WTC11 (cell line): ENCODE measurements at regions not wholly inside any gene's neighbourhood (a gene's known extent, or its start where the extent isn't known, plus 50 kb on each side); places are given as distances from the start of the nearest gene placed in this dataset.

ENCODE experiments used
- ATAC-seq: fragments of 200-7000 bp; cut with Tn5 transposase; 2 replicates; pipeline ENCODE4 v1.10.0; 2021; ENCODE audit warnings: mild to moderate bottlenecking, moderate library complexity
- CTCF ChIA-PET: fragments of 300-600 bp; sonication (Branson Sonifier 250); formaldehyde crosslinking; loops from one replicate; lab custom pipeline; 2021; ENCODE audit warnings: antibody characterized with exemption; lab: Charles Lee
- POLR2A ChIA-PET: fragments of 350-600 bp; sonication (Branson Sonifier 250); formaldehyde crosslinking; loops from one replicate; lab custom pipeline; 2021; ENCODE audit warnings: antibody characterized with exemption; lab: Charles Lee
- DNase-seq: peaks from one replicate; pipeline ENCODE4 v3.0.0; 2021; ENCODE audit warnings: low spot score
- H3K27ac Mint-ChIP-seq: 2 replicates; pipeline ENCODE4 v1.8.0; 2021; ENCODE audit warnings: mixed read lengths
- H3K27me3 Mint-ChIP-seq: 2 replicates; pipeline ENCODE4 v1.8.0; 2021; ENCODE audit warnings: low read depth, mild to moderate bottlenecking, moderate library complexity, mixed read lengths
- H3K36me3 Mint-ChIP-seq: 2 replicates; pipeline ENCODE4 v1.8.0; 2021; ENCODE audit warnings: mixed read lengths
- H3K4me1 Mint-ChIP-seq: 2 replicates; pipeline ENCODE4 v1.8.0; 2022; ENCODE audit warnings: mixed read lengths
- H3K4me3 Mint-ChIP-seq: 2 replicates; pipeline ENCODE4 v1.8.0; 2021; ENCODE audit warnings: mild to moderate bottlenecking, moderate library complexity, mixed read lengths
- H3K9me3 Mint-ChIP-seq: 2 replicates; pipeline ENCODE4 v1.8.0; 2021; ENCODE audit warnings: mixed read lengths
- ARID4B ChIP-seq: sonication (generic); formaldehyde crosslinking; IDR thresholded peaks from 2 replicates; pipeline ENCODE4 v1.8.0; 2023; ENCODE audit warnings: missing genetic modification reagents, mild to moderate bottlenecking, borderline replicate concordance
- ATF3 ChIP-seq: sonication (generic); formaldehyde crosslinking; conservative IDR thresholded peaks from 2 replicates; pipeline ENCODE4 v1.8.1; 2022; ENCODE audit warnings: mild to moderate bottlenecking, missing genetic modification reagents
- CBFB ChIP-seq: sonication (generic); formaldehyde crosslinking; IDR thresholded peaks from 2 replicates; pipeline ENCODE4 v1.8.1; 2022; ENCODE audit warnings: mild to moderate bottlenecking, low read depth, missing genetic modification reagents
- E2F1 ChIP-seq: sonication (generic); formaldehyde crosslinking; IDR thresholded peaks from 2 replicates; pipeline ENCODE4 v1.8.0; 2022; ENCODE audit warnings: mild to moderate bottlenecking, missing genetic modification reagents
- ESRRA ChIP-seq: sonication (generic); formaldehyde crosslinking; IDR thresholded peaks from 2 replicates; pipeline ENCODE4 v1.8.1; 2022; ENCODE audit warnings: mild to moderate bottlenecking, missing genetic modification reagents, borderline replicate concordance
- ETV6 ChIP-seq: sonication (generic); formaldehyde crosslinking; IDR thresholded peaks from 2 replicates; pipeline ENCODE4 v1.8.1; 2022; ENCODE audit warnings: mild to moderate bottlenecking, missing genetic modification reagents
- GABPB1 ChIP-seq: sonication (generic); formaldehyde crosslinking; IDR thresholded peaks from 2 replicates; pipeline ENCODE4 v1.8.1; 2023; ENCODE audit warnings: mild to moderate bottlenecking, missing genetic modification reagents
- GRHL2 ChIP-seq: fragments of 250-450 bp; sonication (Bioruptor Pico); IDR thresholded peaks from 2 replicates; pipeline ENCODE4 v1.8.0; 2022; ENCODE audit warnings: mild to moderate bottlenecking, moderate library complexity; ENCODE audit not compliant: insufficient replicate concordance, severe bottlenecking
- NFATC4 ChIP-seq: fragments of 250-450 bp; sonication (Bioruptor Pico); IDR thresholded peaks from 2 replicates; pipeline ENCODE4 v1.9.0; 2021; ENCODE audit warnings: mild to moderate bottlenecking
- NFE2L1 ChIP-seq: sonication (generic); formaldehyde crosslinking; IDR thresholded peaks from 2 replicates; pipeline ENCODE4 v1.8.1; 2023; ENCODE audit warnings: missing genetic modification reagents
- SP1 ChIP-seq: sonication (generic); formaldehyde crosslinking; conservative IDR thresholded peaks from 2 replicates; pipeline ENCODE4 v1.8.1; 2022; ENCODE audit warnings: missing genetic modification reagents
- ZBTB21 ChIP-seq: sonication (generic); formaldehyde crosslinking; IDR thresholded peaks from 2 replicates; pipeline ENCODE4 v1.8.1; 2023; ENCODE audit warnings: mild to moderate bottlenecking, missing genetic modification reagents, borderline replicate concordance
- ZBTB43 ChIP-seq: sonication (generic); formaldehyde crosslinking; IDR thresholded peaks from 2 replicates; pipeline ENCODE4 v1.8.1; 2023; ENCODE audit warnings: mild to moderate bottlenecking, missing genetic modification reagents
- ZNF121 ChIP-seq: sonication (generic); formaldehyde crosslinking; IDR thresholded peaks from 2 replicates; pipeline ENCODE4 v1.8.0; 2023; ENCODE audit warnings: missing genetic modification reagents
- ZNF232 ChIP-seq: sonication (generic); formaldehyde crosslinking; IDR thresholded peaks from 2 replicates; pipeline ENCODE4 v1.8.0; 2022; ENCODE audit warnings: mild to moderate bottlenecking, missing genetic modification reagents
- ZNF416 ChIP-seq: fragments of 250-450 bp; sonication (Bioruptor Pico); IDR thresholded peaks from 2 replicates; pipeline ENCODE4 v1.9.0; 2021; ENCODE audit warnings: mild to moderate bottlenecking, inconsistent platforms
- ZNF423 ChIP-seq: fragments of 250-450 bp; sonication (Bioruptor Pico); IDR thresholded peaks from 2 replicates; pipeline ENCODE4 v2.1.2; 2022; ENCODE audit warnings: mild to moderate bottlenecking, moderate library complexity
- ZNF512 ChIP-seq: sonication (generic); formaldehyde crosslinking; IDR thresholded peaks from 2 replicates; pipeline ENCODE4 v1.8.1; 2022; ENCODE audit warnings: missing genetic modification reagents, borderline replicate concordance
- ZNF532 ChIP-seq: fragments of 250-450 bp; sonication (Bioruptor Pico); IDR thresholded peaks from 2 replicates; pipeline ENCODE4 v1.9.0; 2021; ENCODE audit warnings: mild to moderate bottlenecking, borderline replicate concordance
- ZNF671 ChIP-seq: fragments of 250-450 bp; sonication (Bioruptor Pico); IDR thresholded peaks from 2 replicates; pipeline ENCODE4 v1.8.0; 2021; ENCODE audit warnings: mild to moderate bottlenecking

GRCh38 chr4:189445613-189446012, 495.1 kb upstream of the FRG1 start (continued):
- TF ChIP-seq ZNF512 (CRISPR knock-in tag) (no peak), ETV6 (no peak), ZNF121 (no peak), NFATC4 (CRISPR knock-in tag) (no peak)

GRCh38 chr4:189463734-189464133, 476.9 kb upstream of the FRG1 start:
- ChIA-PET POLR2A (no interaction called here), CTCF (no interaction called here)
- no peaks in the 10 kb centered on the region for H3K4me1 Mint-ChIP-seq
- ATAC-seq (no peak), DNase-seq (no peak)
- H3K9me3 Mint-ChIP-seq = peaks cover 43% of the 10 kb centered on the region
- H3K4me3 Mint-ChIP-seq = no peak overlapping the region
- peaks cover 15% of the 10 kb centered on the region for H3K36me3 Mint-ChIP-seq
- TF ChIP-seq NFE2L1 (CRISPR knock-in tag) (no peak), ESRRA (CRISPR knock-in tag) (no peak), ZNF416 (CRISPR knock-in tag) (no peak), ZNF423 (CRISPR knock-in tag) (no peak), GABPB1 (CRISPR knock-in tag) (no peak), E2F1 (CRISPR knock-in tag) (no peak), ZNF121 (no peak), CBFB (CRISPR knock-in tag) (no peak), GRHL2 (no peak), ZNF232 (no peak), ZNF671 (CRISPR knock-in tag) (no peak), ZBTB43 (CRISPR knock-in tag) (no peak), SP1 (CRISPR knock-in tag) (no peak), ZNF532 (no peak), ATF3 (no peak), ETV6 (no peak), ZBTB21 (CRISPR knock-in tag) (no peak), ARID4B (CRISPR knock-in tag) (no peak)
- H3K27me3 Mint-ChIP-seq = no peaks in the 10 kb centered on the region; the same call in 1 of the 2 replicates
- H3K27ac Mint-ChIP-seq = no peak overlapping the region; the same call in 1 of the 2 replicates
